ENCODE measurements at regions not wholly inside any gene's neighbourhood (a gene's known extent, or its start where the extent isn't known, plus 50 kb on each side); places are given as distances from the start of the nearest gene placed in this dataset.

- TF ChIP-seq JUND (IDR thresholded peaks at IDR 0.05; ENCODE audit: borderline replicate concordance, low read depth, low read length) (no peak), JUND (tag; IDR thresholded peaks at IDR 0.05; ENCODE audit: borderline replicate concordance, low read depth, low read length) (no peak), TAF1 (IDR thresholded peaks at IDR 0.05; ENCODE audit: control insufficient read depth, extremely low read depth, insufficient read depth, low read length, severe bottlenecking) (no peak), EZH2 (IDR thresholded peaks at IDR 0.05; ENCODE audit: borderline replicate concordance, low read depth, low read length) (no peak), CTCF (IDR thresholded peaks at IDR 0.05 in 2 of 3, conservative IDR thresholded peaks at IDR 0.05 in 1 of 3; ENCODE audit: insufficient read depth in 2 of 3, low read depth in 1 of 3, low read length in 3 of 3) (no peak), ZNF277 (CRISPR knock-in tag; IDR thresholded peaks at IDR 0.05; ENCODE audit: borderline replicate concordance) (no peak), FOXM1 (IDR thresholded peaks at IDR 0.05; ENCODE audit: low read depth) (no peak), FOXM1 (CRISPR knock-in tag; IDR thresholded peaks at IDR 0.05; ENCODE audit: low read depth) (no peak), ERF (CRISPR knock-in tag; IDR thresholded peaks at IDR 0.05) (no peak), PHB (CRISPR knock-in tag; IDR thresholded peaks at IDR 0.05) (no peak), CCAR2 (IDR thresholded peaks at IDR 0.05; ENCODE audit: low read depth, low read length) (no peak), SAP30 (IDR thresholded peaks at IDR 0.05; ENCODE audit: borderline replicate concordance, insufficient read depth, low read depth, low read length, poor library complexity, severe bottlenecking) (no peak), BHLHE40 (IDR thresholded peaks at IDR 0.05; ENCODE audit: low read length) (no peak), ZFP1 (CRISPR knock-in tag; IDR thresholded peaks at IDR 0.05) (no peak), YY1 (IDR thresholded peaks at IDR 0.05; ENCODE audit: borderline replicate concordance in 1 of 3, control insufficient read depth in 1 of 3, extremely low read depth in 1 of 3, insufficient read depth in 3 of 3, insufficient read length in 1 of 3, insufficient replicate concordance in 2 of 3, low read depth in 1 of 3, low read length in 2 of 3) (no peak), ATF7 (IDR thresholded peaks at IDR 0.05) (no peak)
Measured at GRCh38 chr6:134436950-134437349, 119.0 kb upstream of the SGK1 start.
